ENCODE measurements at regions not wholly inside any gene's neighbourhood (a gene's known extent, or its start where the extent isn't known, plus 50 kb on each side); places are given as distances from the start of the nearest gene placed in this dataset.

- TF ChIP-seq PRDM10 (CRISPR knock-in tag; IDR thresholded peaks at IDR 0.05; ENCODE audit: low read depth) (peak; percentile 71; the same call in 1 of the 2 replicates), NR2F6 (IDR thresholded peaks at IDR 0.05) (peak; percentile 39), NR2F6 (CRISPR knock-in tag; IDR thresholded peaks at IDR 0.05) (peak; percentile 53; the same call in 1 of the 2 replicates), ZNF44 (CRISPR knock-in tag; IDR thresholded peaks at IDR 0.05) (no peak), EHMT2 (IDR thresholded peaks at IDR 0.05; ENCODE audit: borderline replicate concordance, low read depth, low read length) (no peak), ZNF33A (CRISPR knock-in tag; IDR thresholded peaks at IDR 0.05; ENCODE audit: borderline replicate concordance) (no peak), MEF2D (CRISPR knock-in tag; IDR thresholded peaks at IDR 0.05) (no peak), IRF2 (CRISPR knock-in tag; IDR thresholded peaks at IDR 0.05) (no peak), ZNF557 (CRISPR knock-in tag; IDR thresholded peaks at IDR 0.05) (no peak), ZNF547 (CRISPR knock-in tag; IDR thresholded peaks at IDR 0.05) (no peak), FOXK2 (IDR thresholded peaks at IDR 0.05) (no peak), ZNF543 (CRISPR knock-in tag; IDR thresholded peaks at IDR 0.05) (no peak), ZNF468 (CRISPR knock-in tag; IDR thresholded peaks at IDR 0.05) (no peak), ZNF737 (CRISPR knock-in tag; IDR thresholded peaks at IDR 0.05; ENCODE audit: borderline replicate concordance) (no peak), LCORL (IDR thresholded peaks at IDR 0.05) (no peak), LCORL (CRISPR knock-in tag; IDR thresholded peaks at IDR 0.05) (no peak), ZSCAN12 (CRISPR knock-in tag; IDR thresholded peaks at IDR 0.05) (no peak), ZNF652 (CRISPR knock-in tag; IDR thresholded peaks at IDR 0.05; ENCODE audit: borderline replicate concordance, low read depth) (no peak), IKZF4 (CRISPR knock-in tag; IDR thresholded peaks at IDR 0.05; ENCODE audit: borderline replicate concordance, low read depth, not compliant biosample characterization) (no peak), HMGA1 (CRISPR knock-in tag; conservative IDR thresholded peaks at IDR 0.05) (no peak), ZNF776 (CRISPR knock-in tag; IDR thresholded peaks at IDR 0.05) (no peak), NR0B2 (CRISPR knock-in tag; IDR thresholded peaks at IDR 0.05) (no peak), GATAD2A (CRISPR knock-in tag; IDR thresholded peaks at IDR 0.05) (no peak), ZBTB7A (CRISPR knock-in tag; IDR thresholded peaks at IDR 0.05) (no peak), HMG20B (CRISPR knock-in tag; conservative IDR thresholded peaks at IDR 0.05) (no peak), GATA4 (IDR thresholded peaks at IDR 0.05; ENCODE audit: borderline replicate concordance, low read depth) (no peak), PBX3 (CRISPR knock-in tag; IDR thresholded peaks at IDR 0.05; ENCODE audit: borderline replicate concordance) (no peak), DNMT3B (CRISPR knock-in tag; conservative IDR thresholded peaks at IDR 0.05) (no peak), ZNF768 (CRISPR knock-in tag; IDR thresholded peaks at IDR 0.05) (0 out of 2 replicates have a peak, but pooled peaks have one; percentile 8)
Observed at GRCh38 chr16:85354686-85355514, 242.6 kb upstream of the CIBAR2 start (continued).
